NCI-H748 (cell line): ENCODE measurements at regions not wholly inside any gene's neighbourhood (a gene's known extent, or its start where the extent isn't known, plus 50 kb on each side); places are given as distances from the start of the nearest gene placed in this dataset.

ENCODE experiments used
- DNase-seq: peaks from one replicate; lab custom pipeline; 2025; ENCODE audit not compliant: unreplicated experiment; lab: John Stamatoyannopoulos, UW

DNA sequence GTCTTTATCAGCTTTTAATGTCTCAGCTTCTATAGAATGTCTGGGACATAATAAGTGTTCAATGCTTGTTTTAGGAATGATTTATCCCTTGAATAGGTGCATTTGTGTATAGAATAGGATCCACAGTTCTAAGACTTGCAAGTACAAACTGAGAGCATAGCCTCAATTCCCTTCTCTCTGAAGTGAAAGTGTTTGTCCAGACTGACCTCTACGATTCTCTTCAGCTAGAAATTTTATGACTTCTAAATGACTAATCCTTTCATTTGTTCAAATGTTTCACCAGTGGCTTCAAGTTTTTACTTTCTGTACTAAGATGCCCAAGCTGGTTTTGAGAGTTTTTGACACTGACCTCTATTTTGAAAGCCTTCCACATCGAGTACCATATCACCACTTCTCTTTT is 608.2 kb upstream of the ADGRL4 start:
- DNase-seq: no peak

GRCh38 chr1:79614106-79614505 is 607.6 kb upstream of the ADGRL4 start:
- DNase-seq: no peak

GRCh38 chr1:79613046-79613445 is 606.5 kb upstream of the ADGRL4 start:
- no peak for DNase-seq

GRCh38 chr1:79604490-79605198 is 598.1 kb upstream of the ADGRL4 start:
- no peak for DNase-seq

- no peak for DNase-seq
Measured at GRCh38 chr1:79603843-79604242, 597.3 kb upstream of the ADGRL4 start.

GRCh38 chr1:79599257-79599656 is 592.7 kb upstream of the ADGRL4 start:
- no peak for DNase-seq

GRCh38 chr1:79595931-79596330 is 589.4 kb upstream of the ADGRL4 start:
- no peak for DNase-seq

GRCh38 chr1:79594121-79594698 is 587.7 kb upstream of the ADGRL4 start:
- no peak for DNase-seq

- no peak for DNase-seq
Measured at GRCh38 chr1:79592707-79593106, 586.2 kb upstream of the ADGRL4 start.

DNA sequence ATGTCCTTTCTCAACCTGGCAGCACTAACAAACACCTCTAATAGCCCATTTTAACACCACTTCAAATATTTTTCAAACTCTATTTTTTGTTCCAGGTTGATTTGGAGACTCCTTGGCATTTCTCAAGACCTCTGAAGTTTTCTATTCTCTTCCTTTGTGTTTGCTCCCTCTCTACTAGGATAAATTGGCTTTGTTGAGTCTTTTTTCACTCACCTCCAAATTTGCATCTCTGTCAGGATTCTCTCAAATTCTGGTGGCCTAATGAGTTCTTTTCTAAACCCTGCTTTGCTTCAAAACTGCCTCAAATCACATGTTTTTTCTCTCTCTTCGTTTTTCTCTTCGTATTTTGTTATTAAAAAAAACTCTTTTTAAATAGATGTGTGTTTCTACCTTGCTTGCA is 582.2 kb upstream of the ADGRL4 start:
- no peak for DNase-seq

DNA sequence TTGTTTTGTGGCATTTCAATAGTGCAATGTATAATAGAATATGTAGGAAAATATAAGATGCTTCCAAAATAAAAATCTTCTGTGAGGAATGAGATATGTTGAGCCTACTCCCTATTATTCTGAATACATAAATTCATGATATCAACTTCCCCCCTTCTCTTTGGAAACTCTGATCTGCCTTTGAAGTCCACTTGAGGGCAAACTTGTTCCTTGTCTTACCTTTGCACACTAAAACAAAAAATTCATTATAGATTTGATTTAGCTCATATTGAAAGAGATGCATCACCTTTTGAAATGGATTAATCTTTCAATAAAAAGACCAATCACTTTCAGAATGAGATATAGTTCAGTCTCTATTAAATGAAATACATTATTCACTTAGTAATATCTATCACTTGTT is 580.7 kb upstream of the ADGRL4 start:
- no peak for DNase-seq

DNA sequence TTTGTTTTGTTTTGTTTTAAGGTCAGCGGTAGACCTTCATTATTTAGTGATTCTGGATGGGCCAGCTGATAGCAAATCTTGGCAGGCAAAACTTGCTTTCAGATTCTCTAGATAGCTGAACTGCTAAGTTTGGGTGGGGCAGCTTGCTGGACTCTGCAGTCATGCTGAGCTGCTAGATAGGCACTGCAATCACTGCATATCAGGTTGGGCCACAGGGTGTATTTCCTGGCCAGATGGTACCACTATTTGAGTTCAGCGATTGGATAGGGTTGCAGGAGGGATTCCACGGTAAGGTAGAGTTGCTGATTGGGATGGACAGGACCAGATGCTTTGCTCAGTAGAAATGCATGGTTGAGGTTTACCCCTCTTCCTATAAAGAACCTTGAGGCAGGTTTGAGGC is 579.3 kb upstream of the ADGRL4 start:
- no peak for DNase-seq

GRCh38 chr1:79575424-79575823 is 568.9 kb upstream of the ADGRL4 start:
- DNase-seq: no peak

DNA sequence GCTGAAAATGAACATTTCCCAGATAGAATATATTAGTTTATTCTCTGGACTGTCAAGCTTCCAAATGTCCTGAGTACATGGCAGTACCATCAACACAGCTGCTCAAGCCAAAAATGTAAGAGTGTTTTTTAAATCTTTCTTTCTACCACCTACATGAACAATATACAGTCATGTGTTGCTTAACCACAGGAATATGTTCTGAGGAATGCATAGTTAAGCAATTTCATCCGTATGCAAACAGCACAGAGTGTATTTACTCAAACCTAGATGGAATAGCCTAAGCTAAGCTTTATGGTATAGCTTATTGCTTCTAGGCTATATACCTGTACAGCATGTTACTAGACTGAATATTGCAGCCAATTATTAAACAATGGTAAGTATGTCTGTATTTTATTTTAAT is 561.9 kb upstream of the ADGRL4 start:
- no peak for DNase-seq

- DNase-seq: no peak
Measured at GRCh38 chr1:79561521-79561978, 555.0 kb upstream of the ADGRL4 start.

DNA sequence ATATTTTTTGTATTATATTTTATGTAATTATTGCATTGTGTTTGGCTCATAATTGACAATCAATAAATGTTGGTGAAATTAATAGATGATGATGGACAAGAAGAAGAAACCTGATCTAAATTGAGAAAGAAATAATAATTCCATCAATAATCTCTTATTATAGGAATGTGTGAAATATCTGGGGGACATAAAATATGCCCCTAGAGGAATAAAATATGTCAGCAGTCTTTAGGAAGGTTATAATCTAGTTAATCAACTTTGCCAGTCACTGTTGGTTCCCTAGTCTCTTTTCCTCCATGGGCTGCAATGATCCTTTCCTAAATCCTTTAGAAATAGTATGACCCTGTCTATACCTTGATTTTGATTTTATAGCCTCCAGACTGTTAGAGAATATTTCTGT is 549.7 kb upstream of the ADGRL4 start:
- no peak for DNase-seq

GRCh38 chr1:79554688-79555087 is 548.2 kb upstream of the ADGRL4 start:
- DNase-seq: no peak

GRCh38 chr1:79551321-79551720 is 544.8 kb upstream of the ADGRL4 start:
- no peak for DNase-seq

DNA sequence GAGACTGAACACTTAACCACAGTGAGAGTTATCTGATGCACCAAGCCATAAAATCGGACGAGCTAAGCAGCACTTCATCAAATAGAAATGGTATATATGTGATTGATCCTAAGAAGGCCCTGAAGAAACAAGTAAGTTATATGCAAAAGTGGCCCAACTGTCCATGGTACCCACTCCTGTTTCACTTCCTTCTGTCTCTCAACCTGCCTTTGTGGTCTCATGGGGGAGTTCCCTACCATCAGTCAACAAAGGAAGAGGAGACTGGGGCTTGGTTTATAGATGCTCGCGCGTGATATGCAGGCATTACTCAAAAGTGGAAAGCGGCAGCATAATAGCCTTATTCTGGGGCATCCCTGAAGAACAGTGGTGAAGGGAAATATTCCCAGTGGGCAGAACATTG is 543.9 kb upstream of the ADGRL4 start:
- DNase-seq: no peak

GRCh38 chr1:79549201-79549600 is 542.7 kb upstream of the ADGRL4 start:
- no peak for DNase-seq

DNA sequence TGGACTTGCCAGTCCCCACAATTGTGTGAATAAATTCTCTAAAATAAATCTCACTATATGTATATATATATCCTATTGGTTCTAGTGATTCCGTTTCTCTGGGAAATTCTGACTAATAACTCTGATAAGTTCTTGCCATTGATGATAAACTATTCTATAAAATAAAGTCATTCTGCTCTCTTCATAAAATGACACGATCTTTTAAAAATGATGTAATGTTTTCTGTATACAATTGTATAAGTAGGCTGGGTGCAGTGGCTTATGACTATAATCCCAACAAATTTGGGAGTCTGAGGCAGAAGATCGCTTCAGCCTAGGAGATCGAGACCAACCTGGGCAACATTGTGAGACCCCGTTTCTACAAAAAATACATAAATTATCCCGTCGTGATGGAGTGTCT is 541.0 kb upstream of the ADGRL4 start:
- no peak for DNase-seq

GRCh38 chr1:79543394-79543793 is 536.9 kb upstream of the ADGRL4 start:
- no peak for DNase-seq

GRCh38 chr1:79539001-79539400 is 532.5 kb upstream of the ADGRL4 start:
- no peak for DNase-seq
